AG04450 (cell line): ENCODE measurements at regions not wholly inside any gene's neighbourhood (a gene's known extent, or its start where the extent isn't known, plus 50 kb on each side); places are given as distances from the start of the nearest gene placed in this dataset. TPM values are rescaled to one million over a fixed set of nuclear protein-coding genes. Genes with fewer than 3 reads are reported as not detected.
"Not testable (repeated sequence)": the region's sequence is repeated elsewhere in the genome, so short reads cannot be mapped to it uniquely, and the experiment has no call there.

ENCODE experiments used
- CTCF ChIA-PET: fragments of 300-600, 350-600 bp; formaldehyde crosslinking; extraction: SDS; loops from one replicate; lab custom pipeline; 2022; ENCODE audit warnings: antibody characterized with exemption, inconsistent platforms; lab: Charles Lee
- POLR2A ChIA-PET: fragments of 350-600 bp; formaldehyde crosslinking; extraction: SDS; loops from one replicate; lab custom pipeline; 2021; ENCODE audit warnings: antibody characterized with exemption, inconsistent platforms; lab: Yijun Ruan, JAX
- DNase-seq: peaks from one replicate; pipeline ENCODE4 v3.0.0-alpha.2; 2011; ENCODE audit warnings: low read depth, low spot score
- H3K27ac ChIP-seq: one replicate; pipeline ENCODE4 v1.5.1; 2012; ENCODE audit warnings: low read depth, low read length, control low read depth
- H3K27me3 ChIP-seq: one replicate; pipeline ENCODE4 v1.6.0; 2012; ENCODE audit warnings: low read length; ENCODE audit not compliant: control insufficient read depth, insufficient read depth
- H3K4me3 ChIP-seq: 2 replicates; pipeline ENCODE4 v1.5.1; 2011; ENCODE audit warnings: mild to moderate bottlenecking, low read depth, low read length, control low read depth
- H3K9me3 ChIP-seq: 2 replicates; pipeline ENCODE4 v1.5.1; 2012; ENCODE audit warnings: low read length; ENCODE audit not compliant: control insufficient read depth, insufficient read depth
- CTCF ChIP-seq: IDR thresholded peaks from 2 replicates; pipeline ENCODE4 v1.5.1; 2011; ENCODE audit warnings: low read depth, low read length, control low read depth, inconsistent platforms
- small RNA-seq: library from RNA; depleted of rRNA; stranded (forward); fragments of <200 nt; gene quantifications from one replicate; pipeline ENCODE3, GENCODE V24; 2012; ENCODE audit warnings: low read depth; ENCODE audit not compliant: insufficient read length

GRCh38 chr21:6363591-6363990 lies 4157.8 kb upstream of the TPTE start:
- CTCF ChIA-PET: interaction anchor here (5.0 kb wide), 1 partner anchor 10 kb away, joined by 55 read pairs; no protein-coding TSS in a partner anchor
- POLR2A ChIA-PET, H3K4me3 ChIP-seq, H3K27me3 ChIP-seq, DNase-seq, H3K27ac ChIP-seq, H3K9me3 ChIP-seq: not testable (repeated sequence)

GRCh38 chr21:6368824-6369223 lies 4152.6 kb upstream of the TPTE start:
- H3K9me3 ChIP-seq, H3K27me3 ChIP-seq, DNase-seq, H3K27ac ChIP-seq, POLR2A ChIA-PET, CTCF ChIA-PET: not testable (repeated sequence)
- peak overlapping the region; percentile 59 for H3K4me3 ChIP-seq

GRCh38 chr21:6373253-6373652 lies 4148.1 kb upstream of the TPTE start:
- H3K27ac ChIP-seq, POLR2A ChIA-PET, H3K27me3 ChIP-seq, DNase-seq, H3K4me3 ChIP-seq, H3K9me3 ChIP-seq: not testable (repeated sequence)
- CTCF ChIA-PET: interaction anchor here (1.7 to 3.7 kb wide), 2 partner anchors 9 to 14 kb away, joined by 11 to 55 read pairs; no protein-coding TSS in a partner anchor

- TF ChIP-seq CTCF: peak; percentile 17; the same call in 1 of the 2 replicates
- H3K9me3 ChIP-seq, H3K4me3 ChIP-seq, H3K27me3 ChIP-seq, POLR2A ChIA-PET, H3K27ac ChIP-seq, DNase-seq: not testable (repeated sequence)
- CTCF ChIA-PET: interaction anchor here (1.7 to 3.7 kb wide), 2 partner anchors 10 to 15 kb away, joined by 11 to 55 read pairs; no protein-coding TSS in a partner anchor
Observed at GRCh38 chr21:6374232-6374631, 4147.2 kb upstream of the TPTE start.

GRCh38 chr21:6374926-6375325 lies 4146.5 kb upstream of the TPTE start:
- DNase-seq, H3K27ac ChIP-seq, POLR2A ChIA-PET, H3K9me3 ChIP-seq, H3K27me3 ChIP-seq, H3K4me3 ChIP-seq: not testable (repeated sequence)
- CTCF ChIA-PET: interaction anchor here (3.7 kb wide), 1 partner anchor 11 kb away, joined by 55 read pairs; no protein-coding TSS in a partner anchor

- CTCF ChIA-PET: interaction anchor here (3.7 kb wide), 1 partner anchor 12 kb away, joined by 55 read pairs; no protein-coding TSS in a partner anchor
- DNase-seq, H3K9me3 ChIP-seq, H3K27me3 ChIP-seq, POLR2A ChIA-PET, H3K4me3 ChIP-seq, H3K27ac ChIP-seq: not testable (repeated sequence)
Observed at GRCh38 chr21:6375776-6376175, 4145.6 kb upstream of the TPTE start.

- H3K4me3 ChIP-seq: not testable (repeated sequence)
Observed at GRCh38 chr21:6376321-6377070, 4144.9 kb upstream of the TPTE start.

More at GRCh38 chr21:6376321-6377070, 4144.9 kb upstream of the TPTE start:
- POLR2A ChIA-PET, DNase-seq, H3K27me3 ChIP-seq, CTCF ChIA-PET, H3K9me3 ChIP-seq, H3K27ac ChIP-seq: not testable (repeated sequence)

Small RNAs in the stretch of these regions (small RNA-seq; reads per million reads assigned to genes)
- gene RF00019: not detected
